ENCODE measurements at regions not wholly inside any gene's neighbourhood (a gene's known extent, or its start where the extent isn't known, plus 50 kb on each side); places are given as distances from the start of the nearest gene placed in this dataset.
"Not testable (repeated sequence)": the region's sequence is repeated elsewhere in the genome, so short reads cannot be mapped to it uniquely, and the experiment has no call there.

- FAIRE-seq: no peak
These were observed 242.8 kb downstream of the CCSER2 start for GRCh38 chr10:84571146-84571545.

GRCh38 chr10:84574102-84574501, 245.7 kb downstream of the CCSER2 start:
- FAIRE-seq: no peak

GRCh38 chr10:84581976-84582375, 253.6 kb downstream of the CCSER2 start:
- no peak for FAIRE-seq

GRCh38 chr10:84583501-84583900, 255.1 kb downstream of the CCSER2 start:
- no peak for FAIRE-seq

GRCh38 chr10:84587789-84588188, 259.4 kb downstream of the CCSER2 start:
- no peak for FAIRE-seq

- FAIRE-seq: no peak
These were observed 260.0 kb downstream of the CCSER2 start for GRCh38 chr10:84588426-84588825.

GRCh38 chr10:84588971-84589370, 260.6 kb downstream of the CCSER2 start:
- FAIRE-seq: no peak

GRCh38 chr10:84589526-84590205, 261.3 kb downstream of the CCSER2 start:
- no peak for FAIRE-seq

- no peak for FAIRE-seq
These were observed 262.2 kb downstream of the CCSER2 start for GRCh38 chr10:84590327-84591193.

- no peak for FAIRE-seq
These were observed 265.1 kb downstream of the CCSER2 start for GRCh38 chr10:84593506-84593905.

- FAIRE-seq: no peak
These were observed 268.2 kb downstream of the CCSER2 start for GRCh38 chr10:84596585-84596984.

- FAIRE-seq: no peak
These were observed 270.9 kb downstream of the CCSER2 start for GRCh38 chr10:84599254-84599653.

- FAIRE-seq: no peak
These were observed 272.6 kb downstream of the CCSER2 start for GRCh38 chr10:84600947-84601346.

GRCh38 chr10:84602543-84602942, 274.2 kb downstream of the CCSER2 start:
- FAIRE-seq: not testable (repeated sequence)

- FAIRE-seq: no peak
These were observed 275.6 kb downstream of the CCSER2 start for GRCh38 chr10:84603971-84604370.

GRCh38 chr10:84605802-84606201, 277.4 kb downstream of the CCSER2 start:
- no peak for FAIRE-seq

GRCh38 chr10:84606428-84606827, 278.0 kb downstream of the CCSER2 start:
- no peak for FAIRE-seq

GRCh38 chr10:84607044-84607443, 278.7 kb downstream of the CCSER2 start:
- FAIRE-seq: no peak

- no peak for FAIRE-seq
These were observed 279.1 kb downstream of the CCSER2 start for GRCh38 chr10:84607523-84607922.

GRCh38 chr10:84608126-84608525, 279.7 kb downstream of the CCSER2 start:
- FAIRE-seq: no peak

- FAIRE-seq: no peak
These were observed 285.1 kb downstream of the CCSER2 start for GRCh38 chr10:84613336-84614021.

- no peak for FAIRE-seq
These were observed 298.2 kb downstream of the CCSER2 start for GRCh38 chr10:84626397-84627087.

GRCh38 chr10:84632866-84633265, 304.5 kb downstream of the CCSER2 start:
- FAIRE-seq: no peak
